HEK293 (cell line): ENCODE measurements at regions not wholly inside any gene's neighbourhood (a gene's known extent, or its start where the extent isn't known, plus 50 kb on each side); places are given as distances from the start of the nearest gene placed in this dataset.

Source experiments
- CTCF ChIA-PET: fragments of 350-600 bp; formaldehyde crosslinking; extraction: SDS; loops from one replicate; lab custom pipeline; 2021; ENCODE audit warnings: antibody characterized with exemption; lab: Yijun Ruan, JAX
- POLR2A ChIA-PET: fragments of 300-600 bp; formaldehyde crosslinking; extraction: SDS; loops from one replicate; lab custom pipeline; 2020; ENCODE audit warnings: antibody characterized with exemption, inconsistent platforms; lab: Yijun Ruan, JAX
- H3K27ac ChIP-seq: fragments of 200-500 bp; sonication (Bioruptor generic); 2 replicates; pipeline ENCODE4 v1.5.1; 2014; ENCODE audit warnings: low read depth, low read length, control low read depth, inconsistent platforms; ENCODE audit errors: extremely low read depth
- H3K36me3 ChIP-seq, 2 experiments: fragments of 200-500 bp in 1 of 2; sonication (Bioruptor generic) in 1 of 2; 1 replicate in 1 of 2; 2 replicates in 1 of 2; pipeline ENCODE4 v1.5.1; 2014 to 2017; ENCODE audit warnings: inconsistent platforms in 2 of 2, low read length in 2 of 2; ENCODE audit not compliant: control insufficient read depth in 2 of 2, insufficient read depth in 1 of 2
- H3K4me1 ChIP-seq: fragments of 200-500 bp; sonication (Bioruptor generic); 2 replicates; pipeline ENCODE4 v1.5.1; 2014; ENCODE audit warnings: mild to moderate bottlenecking, low read length, inconsistent platforms; ENCODE audit not compliant: control insufficient read depth, insufficient read depth
- H3K4me3 ChIP-seq: 2 replicates; pipeline ENCODE4 v1.5.1; 2011; ENCODE audit warnings: low read depth, mild to moderate bottlenecking, control low read depth, low read length, moderate library complexity
- H3K9me3 ChIP-seq: fragments of 200-500 bp; sonication (Bioruptor generic); 2 replicates; pipeline ENCODE4 v1.5.1; 2014; ENCODE audit warnings: low read depth, low read length, inconsistent platforms; ENCODE audit not compliant: control insufficient read depth, insufficient read depth
- BCL11B ChIP-seq: fragments of 450-650 bp; formaldehyde crosslinking; IDR thresholded peaks from 2 replicates; pipeline ENCODE4 v1.5.1; 2016; ENCODE audit warnings: low read depth, missing biosample characterization, missing genetic modification characterization
- HOXA7 ChIP-seq: sonication (generic); formaldehyde crosslinking; IDR thresholded peaks from 2 replicates; pipeline ENCODE4 v1.8.1; 2022; ENCODE audit warnings: missing genetic modification reagents, borderline replicate concordance
- SP7 ChIP-seq: fragments of 450-650 bp; formaldehyde crosslinking; IDR thresholded peaks from 2 replicates; pipeline ENCODE4 v1.5.1; 2016; ENCODE audit warnings: missing biosample characterization, missing genetic modification characterization
- WT1 ChIP-seq: fragments of 450-650 bp; formaldehyde crosslinking; IDR thresholded peaks from 2 replicates; pipeline ENCODE4 v1.5.1; 2016; ENCODE audit warnings: missing biosample characterization, missing genetic modification characterization
- YY1 ChIP-seq: fragments of 450-650 bp; formaldehyde crosslinking; IDR thresholded peaks from 2 replicates; pipeline ENCODE4 v1.5.1; 2018; ENCODE audit warnings: missing biosample characterization, missing genetic modification characterization
- ZNF184 ChIP-seq: fragments of 450-650 bp; IDR thresholded peaks from 2 replicates; pipeline ENCODE4 v1.5.1; 2018; ENCODE audit warnings: missing biosample characterization, mild to moderate bottlenecking, missing genetic modification characterization
- ZNF274 ChIP-seq, 2 experiments: fragments of 200-500 bp in 1 of 2; fragments of 450-650 bp in 1 of 2; sonication (Bioruptor generic) in 1 of 2; formaldehyde crosslinking in 1 of 2; IDR thresholded peaks; 2 replicates each; pipeline versions ENCODE4 v1.5.1 to v1.6.1; 2014 to 2016; ENCODE audit warnings: borderline replicate concordance in 1 of 2, inconsistent platforms in 1 of 2, low read length in 1 of 2, missing biosample characterization in 1 of 2, missing genetic modification characterization in 1 of 2
- ZNF302 ChIP-seq: fragments of 450-650 bp; formaldehyde crosslinking; IDR thresholded peaks from 2 replicates; pipeline ENCODE4 v1.5.1; 2016; ENCODE audit warnings: missing biosample characterization, missing genetic modification characterization, low read depth
- ZNF366 ChIP-seq: fragments of 450-650 bp; formaldehyde crosslinking; conservative IDR thresholded peaks from 2 replicates; pipeline ENCODE4 v1.5.1; 2016; ENCODE audit warnings: missing biosample characterization, missing genetic modification characterization
- ZNF473 ChIP-seq: fragments of 450-650 bp; formaldehyde crosslinking; IDR thresholded peaks from 2 replicates; pipeline ENCODE4 v1.5.1; 2017; ENCODE audit warnings: missing biosample characterization, missing genetic modification characterization
- ZNF514 ChIP-seq: fragments of 450-650 bp; formaldehyde crosslinking; IDR thresholded peaks from 2 replicates; pipeline ENCODE4 v1.5.1; 2016; ENCODE audit warnings: missing biosample characterization, missing genetic modification characterization
- ZNF529 ChIP-seq: fragments of 450-650 bp; formaldehyde crosslinking; IDR thresholded peaks from 2 replicates; pipeline ENCODE4 v1.5.1; 2017; ENCODE audit warnings: missing genetic modification characterization, missing biosample characterization; ENCODE audit not compliant: insufficient replicate concordance
- ZNF585B ChIP-seq: fragments of 450-650 bp; formaldehyde crosslinking; IDR thresholded peaks from 2 replicates; pipeline ENCODE4 v1.5.1; 2016; ENCODE audit warnings: missing biosample characterization, missing genetic modification characterization
- ZNF610 ChIP-seq: fragments of 450-650 bp; formaldehyde crosslinking; IDR thresholded peaks from 2 replicates; pipeline ENCODE4 v1.5.1; 2016; ENCODE audit warnings: missing biosample characterization, missing genetic modification characterization, borderline replicate concordance
- ZNF660 ChIP-seq: fragments of 450-650 bp; IDR thresholded peaks from 2 replicates; pipeline ENCODE4 v1.5.1; 2018; ENCODE audit warnings: missing biosample characterization, mild to moderate bottlenecking, missing genetic modification characterization
- ZNF747 ChIP-seq: fragments of 450-650 bp; formaldehyde crosslinking; IDR thresholded peaks from 2 replicates; pipeline ENCODE4 v1.5.1; 2016; ENCODE audit warnings: missing biosample characterization, missing genetic modification characterization
- ZNF76 ChIP-seq: fragments of 450-650 bp; formaldehyde crosslinking; IDR thresholded peaks from 2 replicates; pipeline ENCODE4; 2016; ENCODE audit warnings: low read depth, missing biosample characterization, missing genetic modification characterization, borderline replicate concordance
- ZNF785 ChIP-seq: fragments of 450-650 bp; formaldehyde crosslinking; IDR thresholded peaks from 2 replicates; pipeline ENCODE4 v1.5.1; 2016; ENCODE audit warnings: missing biosample characterization, missing genetic modification characterization
- ZSCAN16 ChIP-seq: fragments of 450-650 bp; formaldehyde crosslinking; IDR thresholded peaks from 2 replicates; pipeline ENCODE4 v1.5.1; 2016; ENCODE audit warnings: missing biosample characterization, missing genetic modification characterization
- ZSCAN23 ChIP-seq: fragments of 450-650 bp; formaldehyde crosslinking; IDR thresholded peaks from 2 replicates; pipeline ENCODE4 v1.5.1; 2016; ENCODE audit warnings: missing biosample characterization, missing genetic modification characterization
- ZSCAN30 ChIP-seq: fragments of 450-650 bp; IDR thresholded peaks from 2 replicates; pipeline ENCODE4 v1.5.1; 2018; ENCODE audit warnings: missing biosample characterization, mild to moderate bottlenecking, missing genetic modification characterization, moderate library complexity
- TF ChIP-seq, protein P1 (sequence below): fragments of 450-650 bp; formaldehyde crosslinking; IDR thresholded peaks from 2 replicates; pipeline ENCODE4 v1.5.1; 2016; ENCODE audit warnings: missing biosample characterization, missing genetic modification characterization
- TF ChIP-seq, protein P2 (sequence below): fragments of 450-650 bp; formaldehyde crosslinking; IDR thresholded peaks from 2 replicates; pipeline ENCODE4 v1.5.1; 2016; ENCODE audit warnings: missing biosample characterization, missing genetic modification characterization
- TF ChIP-seq, protein P3 (sequence below): fragments of 450-650 bp; formaldehyde crosslinking; IDR thresholded peaks from 2 replicates; pipeline ENCODE4 v1.5.1; 2016; ENCODE audit warnings: missing biosample characterization, missing genetic modification characterization

DNA sequence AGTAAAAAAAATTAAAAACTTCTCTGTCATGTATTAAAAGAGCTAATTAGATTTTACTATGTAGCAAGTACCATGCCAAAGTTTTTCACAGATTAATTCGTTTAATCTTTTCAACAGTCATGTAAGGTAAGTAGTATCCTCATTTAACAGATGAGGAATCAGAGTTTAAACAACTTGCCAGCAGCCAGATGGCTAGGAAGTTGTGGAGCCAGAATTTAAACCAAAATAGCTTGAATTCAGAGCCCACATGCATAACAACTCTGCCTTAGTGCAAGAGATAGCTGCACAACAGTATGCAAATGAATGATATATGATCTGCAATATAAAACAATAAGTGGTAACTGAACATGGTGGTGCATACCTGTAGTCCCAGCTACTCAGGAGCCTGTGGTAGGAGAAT lies 75.3 kb downstream of the NAP1L3 start:
- no peaks in the 10 kb centered on the region for H3K9me3 ChIP-seq
- POLR2A ChIA-PET: no interaction called here

DNA sequence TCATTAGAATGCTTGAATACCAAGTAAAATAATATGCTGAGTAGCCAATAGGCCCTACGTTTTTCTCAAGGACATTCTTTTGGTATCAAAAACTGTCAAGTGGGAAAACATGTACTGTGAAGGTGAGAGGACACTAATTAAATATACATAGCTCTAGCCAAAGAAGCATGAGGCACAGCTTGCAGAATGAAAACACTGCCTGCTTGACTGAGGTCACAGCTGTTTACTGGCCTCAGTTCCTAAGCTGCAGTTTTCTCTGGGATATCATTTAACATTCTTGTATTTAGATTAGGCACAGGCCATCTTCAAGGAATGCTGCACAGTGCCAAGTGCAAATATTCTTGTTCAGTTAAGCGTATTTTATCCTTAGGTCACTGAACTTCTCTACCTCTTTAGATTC lies 78.6 kb downstream of the NAP1L3 start:
- Histone ChIP-seq H3K9me3 (no peaks in the 10 kb centered on the region), H3K36me3 (no peaks in the 10 kb centered on the region), H3K4me1 (no peaks in the 10 kb centered on the region), H3K4me3 (no peak overlapping the region), H3K27ac (no peak overlapping the region)
- POLR2A ChIA-PET: no interaction called here
- CTCF ChIA-PET: no interaction called here
- TF ChIP-seq ZNF274 (IDR thresholded peaks at IDR 0.05; ENCODE audit: low read length) (no peak), ZNF274 (tag by site-specific recombination; IDR thresholded peaks at IDR 0.05; ENCODE audit: borderline replicate concordance) (no peak), ZNF585B (tag by site-specific recombination) (no peak), BCL11B (no peak), ZNF747 (tag by site-specific recombination) (no peak), ZNF184 (no peak), ZNF610 (tag by site-specific recombination) (no peak), ZSCAN23 (tag by site-specific recombination) (no peak), HOXA7 (no peak), ZNF529 (tag by site-specific recombination) (no peak), ZNF660 (no peak), ZNF785 (no peak)
- TF ChIP-seq, protein P1, sequence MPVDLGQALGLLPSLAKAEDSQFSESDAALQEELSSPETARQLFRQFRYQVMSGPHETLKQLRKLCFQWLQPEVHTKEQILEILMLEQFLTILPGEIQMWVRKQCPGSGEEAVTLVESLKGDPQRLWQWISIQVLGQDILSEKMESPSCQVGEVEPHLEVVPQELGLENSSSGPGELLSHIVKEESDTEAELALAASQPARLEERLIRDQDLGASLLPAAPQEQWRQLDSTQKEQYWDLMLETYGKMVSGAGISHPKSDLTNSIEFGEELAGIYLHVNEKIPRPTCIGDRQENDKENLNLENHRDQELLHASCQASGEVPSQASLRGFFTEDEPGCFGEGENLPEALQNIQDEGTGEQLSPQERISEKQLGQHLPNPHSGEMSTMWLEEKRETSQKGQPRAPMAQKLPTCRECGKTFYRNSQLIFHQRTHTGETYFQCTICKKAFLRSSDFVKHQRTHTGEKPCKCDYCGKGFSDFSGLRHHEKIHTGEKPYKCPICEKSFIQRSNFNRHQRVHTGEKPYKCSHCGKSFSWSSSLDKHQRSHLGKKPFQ: no peak

More for the DNA sequence above, 75.3 kb downstream of the NAP1L3 start:
- H3K4me3 ChIP-seq: no peak overlapping the region
- no peaks in the 10 kb centered on the region for H3K36me3 ChIP-seq
- H3K27ac ChIP-seq: no peak overlapping the region
- no peak for TF ChIP-seq ZSCAN16 (tag by site-specific recombination)
- TF ChIP-seq ZNF473 (tag by site-specific recombination): no peak
- no peak for TF ChIP-seq YY1 (tag by site-specific recombination)
- CTCF ChIA-PET: interaction anchor here (0.6 kb wide), 1 partner anchor 12 kb away, joined by 3 read pairs; no protein-coding TSS in a partner anchor
- H3K4me1 ChIP-seq: no peaks in the 10 kb centered on the region

DNA sequence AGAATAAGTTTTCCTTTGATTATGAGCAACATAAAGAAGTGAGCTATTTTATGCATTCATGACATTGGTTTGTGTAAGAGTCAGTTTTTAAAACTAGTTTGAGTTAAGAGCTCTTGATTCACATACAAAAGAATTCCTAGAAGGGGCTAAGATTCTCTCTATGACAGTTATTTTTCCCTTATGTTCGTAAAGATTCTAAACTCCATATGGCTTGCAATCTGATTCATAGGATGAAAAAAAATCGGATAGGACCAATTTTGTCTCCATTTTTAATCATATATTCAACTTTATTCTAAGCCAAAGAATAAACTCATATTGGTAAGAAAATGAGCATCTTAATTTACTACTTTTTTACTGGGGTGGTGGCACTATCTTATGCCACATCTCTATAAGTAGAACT lies 79.4 kb downstream of the NAP1L3 start:
- POLR2A ChIA-PET: no interaction called here
- Histone ChIP-seq H3K9me3 (no peaks in the 10 kb centered on the region), H3K4me3 (no peak overlapping the region), H3K36me3 (no peaks in the 10 kb centered on the region), H3K27ac (no peak overlapping the region), H3K4me1 (no peaks in the 10 kb centered on the region)
- no peak for TF ChIP-seq ZNF514 (tag by site-specific recombination)
- no peak for TF ChIP-seq ZNF76 (tag by site-specific recombination)
- TF ChIP-seq ZNF366 (tag by site-specific recombination): no peak
- no peak for TF ChIP-seq SP7 (tag by site-specific recombination)
- no peak for TF ChIP-seq WT1 (tag by site-specific recombination)
- TF ChIP-seq ZNF302 (tag by site-specific recombination): no peak
- TF ChIP-seq, protein P2, sequence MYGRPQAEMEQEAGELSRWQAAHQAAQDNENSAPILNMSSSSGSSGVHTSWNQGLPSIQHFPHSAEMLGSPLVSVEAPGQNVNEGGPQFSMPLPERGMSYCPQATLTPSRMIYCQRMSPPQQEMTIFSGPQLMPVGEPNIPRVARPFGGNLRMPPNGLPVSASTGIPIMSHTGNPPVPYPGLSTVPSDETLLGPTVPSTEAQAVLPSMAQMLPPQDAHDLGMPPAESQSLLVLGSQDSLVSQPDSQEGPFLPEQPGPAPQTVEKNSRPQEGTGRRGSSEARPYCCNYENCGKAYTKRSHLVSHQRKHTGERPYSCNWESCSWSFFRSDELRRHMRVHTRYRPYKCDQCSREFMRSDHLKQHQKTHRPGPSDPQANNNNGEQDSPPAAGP (tag by site-specific recombination): no peak
- TF ChIP-seq, protein P3, sequence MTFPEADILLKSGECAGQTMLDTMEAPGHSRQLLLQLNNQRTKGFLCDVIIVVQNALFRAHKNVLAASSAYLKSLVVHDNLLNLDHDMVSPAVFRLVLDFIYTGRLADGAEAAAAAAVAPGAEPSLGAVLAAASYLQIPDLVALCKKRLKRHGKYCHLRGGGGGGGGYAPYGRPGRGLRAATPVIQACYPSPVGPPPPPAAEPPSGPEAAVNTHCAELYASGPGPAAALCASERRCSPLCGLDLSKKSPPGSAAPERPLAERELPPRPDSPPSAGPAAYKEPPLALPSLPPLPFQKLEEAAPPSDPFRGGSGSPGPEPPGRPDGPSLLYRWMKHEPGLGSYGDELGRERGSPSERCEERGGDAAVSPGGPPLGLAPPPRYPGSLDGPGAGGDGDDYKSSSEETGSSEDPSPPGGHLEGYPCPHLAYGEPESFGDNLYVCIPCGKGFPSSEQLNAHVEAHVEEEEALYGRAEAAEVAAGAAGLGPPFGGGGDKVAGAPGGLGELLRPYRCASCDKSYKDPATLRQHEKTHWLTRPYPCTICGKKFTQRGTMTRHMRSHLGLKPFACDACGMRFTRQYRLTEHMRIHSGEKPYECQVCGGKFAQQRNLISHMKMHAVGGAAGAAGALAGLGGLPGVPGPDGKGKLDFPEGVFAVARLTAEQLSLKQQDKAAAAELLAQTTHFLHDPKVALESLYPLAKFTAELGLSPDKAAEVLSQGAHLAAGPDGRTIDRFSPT (tag by site-specific recombination): no peak
- TF ChIP-seq ZSCAN30: no peak
- CTCF ChIA-PET: no interaction called here
